GM12878 (cell line): ENCODE measurements at regions not wholly inside any gene's neighbourhood (a gene's known extent, or its start where the extent isn't known, plus 50 kb on each side); places are given as distances from the start of the nearest gene placed in this dataset.

Experiments used
- ATAC-seq: fragments of 200-7000 bp; cut with Tn5 transposase; 3 replicates; pipeline ENCODE4 v1.9.1; 2020; ENCODE audit warnings: mild to moderate bottlenecking, moderate library complexity
- BruUV-seq: library from RNA; stranded (reverse); fragments of 400-500 nt; replicated peaks from 2 replicates; lab custom pipeline; 2021; lab: Mats Ljungman, UMichigan
- CTCF ChIA-PET: fragments of 300-600 bp; sonication (Branson Sonifier 250); formaldehyde crosslinking; extraction: SDS; loops from one replicate; lab custom pipeline; 2021; ENCODE audit warnings: inconsistent platforms; lab: Yijun Ruan, JAX
- POLR2A ChIA-PET: fragments of 350-600 bp; formaldehyde crosslinking; extraction: SDS; loops from one replicate; lab custom pipeline; 2021; ENCODE audit warnings: inconsistent platforms; lab: Charles Lee
- RAD21 ChIA-PET: fragments of 300-600 bp; sonication (Branson Sonifier 250); formaldehyde crosslinking; loops from one replicate; lab custom pipeline; 2023; ENCODE audit warnings: antibody characterized with exemption; ENCODE audit not compliant: unreplicated experiment; lab: Charles Lee
- SMC1A ChIA-PET: fragments of 300-600 bp; sonication (Branson Sonifier 250); formaldehyde crosslinking; loops from one replicate; lab custom pipeline; 2023; ENCODE audit not compliant: unreplicated experiment, uncharacterized antibody; lab: Charles Lee
- DNase-seq: peaks from one replicate; pipeline ENCODE4 v3.0.0-alpha.2; 2011; ENCODE audit warnings: low read depth, low spot score
- FAIRE-seq: peaks from 3 replicates; lab custom pipeline; 2011; peaks lifted over from hg19 to GRCh38; lab: Jason Lieb, UNC
- H2AFZ ChIP-seq: 2 replicates; pipeline ENCODE4 v1.6.0; 2011; ENCODE audit warnings: low read depth, low read length, control low read depth; ENCODE audit not compliant: control insufficient read depth
- H3K27ac ChIP-seq: 2 replicates; pipeline ENCODE4 v1.5.1; 2011; ENCODE audit warnings: control low read depth; ENCODE audit not compliant: control insufficient read depth, insufficient read depth
- H3K27me3 ChIP-seq, 2 experiments: replicated peaks in 1 of 2; 2 replicates each; pipeline versions ENCODE4 v1.6.0 to v1.6.1; 2011; ENCODE audit warnings: low read length in 1 of 2; ENCODE audit not compliant: control insufficient read depth in 2 of 2, insufficient read depth in 2 of 2
- H3K36me3 ChIP-seq, 2 experiments: 2 replicates each; pipeline ENCODE4 v1.5.1; 2011; ENCODE audit warnings: low read length in 1 of 2; ENCODE audit not compliant: control insufficient read depth in 2 of 2, insufficient read depth in 2 of 2
- H3K4me1 ChIP-seq: 2 replicates; pipeline ENCODE4 v1.6.1; 2011; ENCODE audit warnings: mild to moderate bottlenecking, low read length, moderate library complexity, mixed read lengths; ENCODE audit not compliant: control insufficient read depth, insufficient read depth
- H3K4me2 ChIP-seq: 2 replicates; pipeline ENCODE4 v1.6.0; 2011; ENCODE audit warnings: control low read depth; ENCODE audit not compliant: control insufficient read depth, insufficient read depth
- H3K4me3 ChIP-seq: fragments of 200-600 bp; sonication (generic); 2 replicates; pipeline ENCODE4 v1.5.1; 2016
- H3K79me2 ChIP-seq: 2 replicates; pipeline ENCODE4 v1.6.0; 2011; ENCODE audit warnings: low read length; ENCODE audit not compliant: control insufficient read depth, insufficient read depth
- H3K9ac ChIP-seq: 2 replicates; pipeline ENCODE4 v1.8.0; 2011; ENCODE audit warnings: low read length, control low read depth, mixed read lengths; ENCODE audit not compliant: control insufficient read depth, insufficient read depth
- H3K9me3 ChIP-seq: replicated peaks from 3 replicates; pipeline ENCODE4 v1.5.1; 2011; ENCODE audit warnings: mild to moderate bottlenecking, low read length; ENCODE audit not compliant: control insufficient read depth, insufficient read depth
- H4K20me1 ChIP-seq: 2 replicates; pipeline ENCODE4 v1.6.0; 2011; ENCODE audit not compliant: control insufficient read depth, insufficient read depth
- ATF3 ChIP-seq: IDR thresholded peaks from 2 replicates; pipeline ENCODE4 v1.6.1; 2011; ENCODE audit warnings: low read depth, mild to moderate bottlenecking, low read length, moderate library complexity, borderline replicate concordance; ENCODE audit errors: extremely low read depth
- BMI1 ChIP-seq: fragments of 450-650 bp; IDR thresholded peaks from 2 replicates; pipeline ENCODE4 v1.6.1; 2016; ENCODE audit warnings: mild to moderate bottlenecking, moderate library complexity, borderline replicate concordance
- CEBPB ChIP-seq, 2 experiments: fragments of 150-350 bp in 1 of 2; IDR thresholded peaks; 2 replicates each; pipeline ENCODE4 v1.6.1; 2012 to 2014; ENCODE audit warnings: low read depth in 2 of 2, low read length in 2 of 2, borderline replicate concordance in 1 of 2, inconsistent platforms in 1 of 2
- EGR1 ChIP-seq, 2 experiments: IDR thresholded peaks; 1 replicate in 1 of 2; 2 replicates in 1 of 2; pipeline ENCODE4 v1.6.1; 2011 to 2012; ENCODE audit warnings: low read depth in 2 of 2, low read length in 2 of 2, borderline replicate concordance in 1 of 2, mild to moderate bottlenecking in 1 of 2, moderate library complexity in 1 of 2
- EZH2 ChIP-seq: IDR thresholded peaks from 2 replicates; pipeline ENCODE4 v1.6.1; 2012; ENCODE audit warnings: low read depth, mild to moderate bottlenecking, control low read depth, inconsistent platforms, low read length, borderline replicate concordance; ENCODE audit not compliant: control insufficient read depth
- NRF1 ChIP-seq: conservative IDR thresholded peaks from 2 replicates; pipeline ENCODE4 v1.6.1; 2011; ENCODE audit warnings: mild to moderate bottlenecking, low read depth, low read length, improper control_type of control experiment
- PAX5 ChIP-seq: IDR thresholded peaks from 2 replicates; pipeline ENCODE4 v1.6.1; 2011; ENCODE audit warnings: low read depth, low read length, borderline replicate concordance
- PKNOX1 ChIP-seq: fragments of 450-650 bp; IDR thresholded peaks from 2 replicates; pipeline ENCODE4 v1.6.1; 2016; ENCODE audit warnings: mild to moderate bottlenecking
- RUNX3 ChIP-seq: IDR thresholded peaks from 2 replicates; pipeline ENCODE4 v1.6.1; 2012; ENCODE audit warnings: low read length, inconsistent platforms
- WRNIP1 ChIP-seq: IDR thresholded peaks from 2 replicates; pipeline ENCODE4 v1.6.1; 2011; ENCODE audit warnings: low read depth, low read length, improper control_type of control experiment, borderline replicate concordance
- ZNF274 ChIP-seq: IDR thresholded peaks from one replicate; pipeline ENCODE4 v1.8.0; 2011; ENCODE audit not compliant: insufficient read length, insufficient read depth
- WGBS: methylation state at CpG from one replicate; pipeline ENCODE4 v1.1.6; 2016; ENCODE audit warnings: low lambda C conversion rate; ENCODE audit not compliant: insufficient replicate concordance, insufficient coverage; ENCODE audit errors: missing lambda C conversion rate; 5-methylcytosine and 5-hydroxymethylcytosine counted together
- in situ Hi-C: fragments of 300-500 bp; cut with MboI; formaldehyde crosslinking; loops from 9 replicates; pipeline ENCODE4 v1.14.3; 2018; ENCODE audit warnings: mixed read lengths
- intact Hi-C: fragments of 100-400 bp; cut with micrococcal nuclease; formaldehyde crosslinking; loops from one replicate; pipeline ENCODE4 v1.14.2; 2022; ENCODE audit not compliant: unreplicated experiment
- TF ChIP-seq, protein P1 (sequence below): fragments of 450-650 bp; IDR thresholded peaks from 2 replicates; pipeline ENCODE4 v1.6.1; 2017; ENCODE audit warnings: mild to moderate bottlenecking, moderate library complexity
- TF ChIP-seq, protein P2 (sequence below): IDR thresholded peaks from 2 replicates; pipeline ENCODE4 v1.6.1; 2011; ENCODE audit warnings: borderline replicate concordance, low read depth, mild to moderate bottlenecking, moderate library complexity, low read length; ENCODE audit not compliant: insufficient read depth, poor library complexity, severe bottlenecking
- TF ChIP-seq, protein P3 (sequence below): fragments of 450-650 bp; conservative IDR thresholded peaks from 2 replicates; pipeline ENCODE4 v1.6.1; 2017; ENCODE audit warnings: mild to moderate bottlenecking, moderate library complexity

- TF ChIP-seq, protein P1, sequence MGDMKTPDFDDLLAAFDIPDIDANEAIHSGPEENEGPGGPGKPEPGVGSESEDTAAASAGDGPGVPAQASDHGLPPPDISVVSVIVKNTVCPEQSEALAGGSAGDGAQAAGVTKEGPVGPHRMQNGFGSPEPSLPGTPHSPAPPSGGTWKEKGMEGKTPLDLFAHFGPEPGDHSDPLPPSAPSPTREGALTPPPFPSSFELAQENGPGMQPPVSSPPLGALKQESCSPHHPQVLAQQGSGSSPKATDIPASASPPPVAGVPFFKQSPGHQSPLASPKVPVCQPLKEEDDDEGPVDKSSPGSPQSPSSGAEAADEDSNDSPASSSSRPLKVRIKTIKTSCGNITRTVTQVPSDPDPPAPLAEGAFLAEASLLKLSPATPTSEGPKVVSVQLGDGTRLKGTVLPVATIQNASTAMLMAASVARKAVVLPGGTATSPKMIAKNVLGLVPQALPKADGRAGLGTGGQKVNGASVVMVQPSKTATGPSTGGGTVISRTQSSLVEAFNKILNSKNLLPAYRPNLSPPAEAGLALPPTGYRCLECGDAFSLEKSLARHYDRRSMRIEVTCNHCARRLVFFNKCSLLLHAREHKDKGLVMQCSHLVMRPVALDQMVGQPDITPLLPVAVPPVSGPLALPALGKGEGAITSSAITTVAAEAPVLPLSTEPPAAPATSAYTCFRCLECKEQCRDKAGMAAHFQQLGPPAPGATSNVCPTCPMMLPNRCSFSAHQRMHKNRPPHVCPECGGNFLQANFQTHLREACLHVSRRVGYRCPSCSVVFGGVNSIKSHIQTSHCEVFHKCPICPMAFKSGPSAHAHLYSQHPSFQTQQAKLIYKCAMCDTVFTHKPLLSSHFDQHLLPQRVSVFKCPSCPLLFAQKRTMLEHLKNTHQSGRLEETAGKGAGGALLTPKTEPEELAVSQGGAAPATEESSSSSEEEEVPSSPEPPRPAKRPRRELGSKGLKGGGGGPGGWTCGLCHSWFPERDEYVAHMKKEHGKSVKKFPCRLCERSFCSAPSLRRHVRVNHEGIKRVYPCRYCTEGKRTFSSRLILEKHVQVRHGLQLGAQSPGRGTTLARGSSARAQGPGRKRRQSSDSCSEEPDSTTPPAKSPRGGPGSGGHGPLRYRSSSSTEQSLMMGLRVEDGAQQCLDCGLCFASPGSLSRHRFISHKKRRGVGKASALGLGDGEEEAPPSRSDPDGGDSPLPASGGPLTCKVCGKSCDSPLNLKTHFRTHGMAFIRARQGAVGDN = no peak
- TF ChIP-seq, protein P2, sequence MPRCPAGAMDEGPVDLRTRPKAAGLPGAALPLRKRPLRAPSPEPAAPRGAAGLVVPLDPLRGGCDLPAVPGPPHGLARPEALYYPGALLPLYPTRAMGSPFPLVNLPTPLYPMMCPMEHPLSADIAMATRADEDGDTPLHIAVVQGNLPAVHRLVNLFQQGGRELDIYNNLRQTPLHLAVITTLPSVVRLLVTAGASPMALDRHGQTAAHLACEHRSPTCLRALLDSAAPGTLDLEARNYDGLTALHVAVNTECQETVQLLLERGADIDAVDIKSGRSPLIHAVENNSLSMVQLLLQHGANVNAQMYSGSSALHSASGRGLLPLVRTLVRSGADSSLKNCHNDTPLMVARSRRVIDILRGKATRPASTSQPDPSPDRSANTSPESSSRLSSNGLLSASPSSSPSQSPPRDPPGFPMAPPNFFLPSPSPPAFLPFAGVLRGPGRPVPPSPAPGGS = no peak
- no peak for TF ChIP-seq BMI1
- no peak for TF ChIP-seq ATF3
Measured at GRCh38 chr11:134626032-134626431, 214.0 kb upstream of the B3GAT1 start (continued).

DNA sequence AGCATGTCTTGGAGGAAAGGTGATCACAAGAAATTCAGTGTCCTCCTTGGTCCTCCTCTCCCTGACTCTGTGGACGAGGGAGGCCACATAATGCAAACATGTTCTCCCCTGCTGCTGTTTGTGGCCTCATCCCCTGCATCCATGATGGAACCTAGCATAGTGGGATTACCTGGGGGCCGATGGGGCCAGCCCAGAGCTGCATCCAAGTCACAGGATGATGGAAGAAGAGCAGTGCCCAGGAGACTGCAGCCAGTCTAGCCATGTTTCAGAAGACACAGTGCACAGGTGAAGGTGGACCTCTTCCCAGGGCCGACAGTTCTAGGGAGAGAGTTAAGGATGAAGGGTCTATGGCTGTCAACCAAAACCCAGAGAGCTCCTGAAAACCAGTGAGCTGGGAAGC lies 213.6 kb upstream of the B3GAT1 start:
- FAIRE-seq (no peak), DNase-seq (no peak), ATAC-seq (no peak)
- ChIA-PET RAD21 (no interaction called here), POLR2A (interaction anchor here (0.5 kb wide), 1 partner anchor 423 kb away, joined by 4 read pairs; no protein-coding TSS in a partner anchor), CTCF (no interaction called here), SMC1A (no interaction called here)
- no TSS peak for BruUV-seq
- H3K9ac ChIP-seq = no peak overlapping the region
- no peak overlapping the region for H2AFZ ChIP-seq
- H3K36me3 ChIP-seq = no peaks in the 10 kb centered on the region
- no peaks in the 10 kb centered on the region for H3K79me2 ChIP-seq
- intact Hi-C loops = no loop called here
- H3K27me3 ChIP-seq = peaks cover 0 to 3% of the 10 kb centered on the region in 2 experiments; a peak in 2 of 4 replicates
- H3K27ac ChIP-seq = no peak overlapping the region
- no peak overlapping the region for H3K4me2 ChIP-seq
- H3K4me1 ChIP-seq = no peaks in the 10 kb centered on the region
- in situ Hi-C loops = no loop called here
- H3K4me3 ChIP-seq = no peak overlapping the region
- 2% methylated on average over 3 of the region's 3 CpGs for WGBS
- no peaks in the 10 kb centered on the region for H3K9me3 ChIP-seq
- H4K20me1 ChIP-seq = no peaks in the 10 kb centered on the region
- TF ChIP-seq EGR1 (IDR thresholded peaks at IDR 0.05; ENCODE audit: borderline replicate concordance in 1 of 2, low read depth in 2 of 2, low read length in 2 of 2) (no peak), NRF1 (no peak), RUNX3 (no peak), PKNOX1 (no peak), WRNIP1 (no peak), PAX5 (no peak), CEBPB (IDR thresholded peaks at IDR 0.05; ENCODE audit: borderline replicate concordance in 1 of 2, low read depth in 2 of 2, low read length in 2 of 2) (no peak), EZH2 (no peak), ZNF274 (no peak)
- TF ChIP-seq, protein P3, sequence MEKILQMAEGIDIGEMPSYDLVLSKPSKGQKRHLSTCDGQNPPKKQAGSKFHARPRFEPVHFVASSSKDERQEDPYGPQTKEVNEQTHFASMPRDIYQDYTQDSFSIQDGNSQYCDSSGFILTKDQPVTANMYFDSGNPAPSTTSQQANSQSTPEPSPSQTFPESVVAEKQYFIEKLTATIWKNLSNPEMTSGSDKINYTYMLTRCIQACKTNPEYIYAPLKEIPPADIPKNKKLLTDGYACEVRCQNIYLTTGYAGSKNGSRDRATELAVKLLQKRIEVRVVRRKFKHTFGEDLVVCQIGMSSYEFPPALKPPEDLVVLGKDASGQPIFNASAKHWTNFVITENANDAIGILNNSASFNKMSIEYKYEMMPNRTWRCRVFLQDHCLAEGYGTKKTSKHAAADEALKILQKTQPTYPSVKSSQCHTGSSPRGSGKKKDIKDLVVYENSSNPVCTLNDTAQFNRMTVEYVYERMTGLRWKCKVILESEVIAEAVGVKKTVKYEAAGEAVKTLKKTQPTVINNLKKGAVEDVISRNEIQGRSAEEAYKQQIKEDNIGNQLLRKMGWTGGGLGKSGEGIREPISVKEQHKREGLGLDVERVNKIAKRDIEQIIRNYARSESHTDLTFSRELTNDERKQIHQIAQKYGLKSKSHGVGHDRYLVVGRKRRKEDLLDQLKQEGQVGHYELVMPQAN = no peak
